SU-DHL-6 (cell line): ENCODE measurements at regions not wholly inside any gene's neighbourhood (a gene's known extent, or its start where the extent isn't known, plus 50 kb on each side); places are given as distances from the start of the nearest gene placed in this dataset.

Source experiments
- H2AFZ ChIP-seq: fragments of 200-600 bp; sonication (generic); 2 replicates; pipeline ENCODE4 v1.6.1; 2014; ENCODE audit warnings: low read depth, mild to moderate bottlenecking, moderate library complexity, mixed read lengths, antibody characterized with exemption, low read length; ENCODE audit not compliant: severe bottlenecking
- H3F3A ChIP-seq: fragments of 200-600 bp; shearing (Covaris generic); 2 replicates; pipeline ENCODE4 v1.6.0; 2016; ENCODE audit warnings: antibody characterized with exemption, mild to moderate bottlenecking; ENCODE audit not compliant: insufficient read depth
- H3K27ac ChIP-seq: fragments of 200-600 bp; sonication (generic); 2 replicates; pipeline ENCODE4 v1.5.1; 2016; ENCODE audit warnings: low read depth, mild to moderate bottlenecking, low read length, moderate library complexity, mixed read lengths
- H3K27me3 ChIP-seq: fragments of 200-600 bp; sonication (generic), shearing (Covaris generic); 2 replicates; pipeline ENCODE4 v1.6.0; 2014; ENCODE audit warnings: mild to moderate bottlenecking, low read length
- H3K36me3 ChIP-seq: fragments of 200-600 bp; sonication (generic); 2 replicates; pipeline ENCODE4 v1.6.1; 2014; ENCODE audit warnings: mild to moderate bottlenecking, low read length, mixed read lengths
- H3K4me2 ChIP-seq: fragments of 300-600, 200-600 bp; shearing (Covaris generic), sonication (generic); 2 replicates; pipeline ENCODE4 v1.6.0; 2014; ENCODE audit warnings: low read length, low read depth, mild to moderate bottlenecking; ENCODE audit not compliant: poor library complexity, severe bottlenecking
- H3K4me3 ChIP-seq: fragments of 200-600 bp; sonication (generic); 2 replicates; pipeline ENCODE4 v1.5.1; 2014; ENCODE audit warnings: antibody characterized with exemption, low read length, mild to moderate bottlenecking, mixed read lengths; ENCODE audit not compliant: insufficient read depth, poor library complexity, severe bottlenecking
- H3K79me2 ChIP-seq: fragments of 200-600 bp; sonication (generic); 2 replicates; pipeline ENCODE4 v1.6.1; 2014; ENCODE audit warnings: mild to moderate bottlenecking, low read length, moderate library complexity; ENCODE audit not compliant: insufficient read depth
- H3K9ac ChIP-seq: fragments of 200-600 bp; sonication (generic); 2 replicates; pipeline ENCODE4 v1.7.0; 2014; ENCODE audit warnings: mild to moderate bottlenecking, low read length
- H3K9me2 ChIP-seq: fragments of 200-600 bp; sonication (generic); replicated peaks from 2 replicates; pipeline ENCODE4 v1.6.1; 2014; ENCODE audit warnings: low read length; ENCODE audit not compliant: insufficient read depth
- H3K9me3 ChIP-seq: fragments of 200-600 bp; sonication (generic); 2 replicates; pipeline ENCODE4 v1.6.1; 2014; ENCODE audit warnings: low read length, mixed read lengths; ENCODE audit not compliant: insufficient read depth
- H4K20me1 ChIP-seq: fragments of 200-600 bp; sonication (generic); 2 replicates; pipeline ENCODE4 v1.6.1; 2014; ENCODE audit warnings: low read depth, mild to moderate bottlenecking, antibody characterized with exemption, low read length, moderate library complexity, mixed read lengths
- EZH2phosphoT487 ChIP-seq: fragments of 200-600 bp; sonication (generic), shearing (Covaris generic); conservative IDR thresholded peaks from 2 replicates; pipeline ENCODE4 v1.6.1; 2018; ENCODE audit warnings: mild to moderate bottlenecking, antibody characterized with exemption, low read length, moderate library complexity, mixed read lengths
- TF ChIP-seq, protein P1 (sequence below): fragments of 200-600 bp; sonication (generic); IDR thresholded peaks from one replicate; pipeline ENCODE4 v1.5.1; 2017; ENCODE audit warnings: antibody characterized with exemption, mild to moderate bottlenecking, low read length, moderate library complexity; ENCODE audit not compliant: insufficient read depth, poor library complexity, severe bottlenecking

GRCh38 chr18:78473563-78473962, 506.1 kb upstream of the SALL3 start:
- no peaks in the 10 kb centered on the region for H3F3A ChIP-seq
- H3K4me3 ChIP-seq: no peak overlapping the region
- H3K27me3 ChIP-seq: no peaks in the 10 kb centered on the region
- H3K36me3 ChIP-seq: no peaks in the 10 kb centered on the region
- H3K27ac ChIP-seq: no peak overlapping the region
- no peak overlapping the region for H2AFZ ChIP-seq
- H3K9me3 ChIP-seq: no peaks in the 10 kb centered on the region
- H3K9ac ChIP-seq: no peak overlapping the region
- H3K4me2 ChIP-seq: no peak overlapping the region
- H4K20me1 ChIP-seq: no peaks in the 10 kb centered on the region
- TF ChIP-seq, protein P1, sequence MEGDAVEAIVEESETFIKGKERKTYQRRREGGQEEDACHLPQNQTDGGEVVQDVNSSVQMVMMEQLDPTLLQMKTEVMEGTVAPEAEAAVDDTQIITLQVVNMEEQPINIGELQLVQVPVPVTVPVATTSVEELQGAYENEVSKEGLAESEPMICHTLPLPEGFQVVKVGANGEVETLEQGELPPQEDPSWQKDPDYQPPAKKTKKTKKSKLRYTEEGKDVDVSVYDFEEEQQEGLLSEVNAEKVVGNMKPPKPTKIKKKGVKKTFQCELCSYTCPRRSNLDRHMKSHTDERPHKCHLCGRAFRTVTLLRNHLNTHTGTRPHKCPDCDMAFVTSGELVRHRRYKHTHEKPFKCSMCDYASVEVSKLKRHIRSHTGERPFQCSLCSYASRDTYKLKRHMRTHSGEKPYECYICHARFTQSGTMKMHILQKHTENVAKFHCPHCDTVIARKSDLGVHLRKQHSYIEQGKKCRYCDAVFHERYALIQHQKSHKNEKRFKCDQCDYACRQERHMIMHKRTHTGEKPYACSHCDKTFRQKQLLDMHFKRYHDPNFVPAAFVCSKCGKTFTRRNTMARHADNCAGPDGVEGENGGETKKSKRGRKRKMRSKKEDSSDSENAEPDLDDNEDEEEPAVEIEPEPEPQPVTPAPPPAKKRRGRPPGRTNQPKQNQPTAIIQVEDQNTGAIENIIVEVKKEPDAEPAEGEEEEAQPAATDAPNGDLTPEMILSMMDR: no peak
- no peaks in the 10 kb centered on the region for H3K79me2 ChIP-seq
- H3K9me2 ChIP-seq: no peaks in the 10 kb centered on the region

DNA sequence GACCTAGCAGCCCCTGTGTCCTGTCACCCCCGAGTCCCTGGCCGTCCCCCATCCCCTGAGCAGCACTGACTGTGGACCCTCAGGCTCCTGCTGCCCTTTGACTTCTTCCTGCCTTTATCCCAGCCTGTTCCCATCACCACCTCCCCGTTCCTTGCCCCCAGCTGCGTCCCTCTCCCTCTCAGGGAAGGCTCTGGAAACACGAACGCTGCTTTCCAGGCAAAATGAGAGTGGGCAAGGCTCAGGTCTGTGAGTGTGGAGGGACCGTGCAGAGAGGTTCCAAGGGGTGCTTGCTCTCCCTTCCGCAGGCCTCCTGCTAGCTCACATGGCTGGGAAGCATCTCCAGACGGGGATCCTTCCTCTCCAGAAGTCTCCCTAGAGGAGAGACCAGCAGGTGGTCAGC, 501.8 kb upstream of the SALL3 start:
- no peak overlapping the region for H3K4me3 ChIP-seq
- no peaks in the 10 kb centered on the region for H3K9me3 ChIP-seq
- H3K9ac ChIP-seq: no peak overlapping the region
- no peaks in the 10 kb centered on the region for H3K9me2 ChIP-seq
- H2AFZ ChIP-seq: no peak overlapping the region
- H3K79me2 ChIP-seq: no peaks in the 10 kb centered on the region
- H4K20me1 ChIP-seq: no peaks in the 10 kb centered on the region
- H3F3A ChIP-seq: no peaks in the 10 kb centered on the region
- H3K36me3 ChIP-seq: no peaks in the 10 kb centered on the region
- no peak overlapping the region for H3K27ac ChIP-seq
- H3K4me2 ChIP-seq: no peak overlapping the region
- no peaks in the 10 kb centered on the region for H3K27me3 ChIP-seq
- no peak for TF ChIP-seq EZH2phosphoT487
- TF ChIP-seq, protein P1: no peak

DNA sequence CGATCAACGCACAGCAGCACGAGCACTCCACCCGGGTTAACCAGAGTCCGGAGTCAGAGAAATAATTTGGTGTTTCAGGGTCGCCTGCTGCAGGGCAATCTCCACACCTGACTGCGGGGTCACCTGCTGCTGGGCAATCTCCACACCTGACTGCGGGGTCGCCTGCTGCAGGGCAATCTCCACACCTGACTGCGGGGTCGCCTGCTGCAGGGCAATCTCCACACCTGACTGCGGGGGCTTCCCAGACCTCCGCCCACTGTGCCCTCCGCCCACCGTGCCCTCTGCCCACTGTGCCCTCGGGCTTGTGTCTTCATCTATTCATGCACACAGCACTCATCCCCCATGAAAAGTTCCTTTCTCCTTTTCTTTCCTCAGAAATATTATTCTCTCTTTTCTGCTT, 500.2 kb upstream of the SALL3 start:
- H3K4me2 ChIP-seq: no peak overlapping the region
- H3K9me3 ChIP-seq: no peaks in the 10 kb centered on the region
- H3K27ac ChIP-seq: no peak overlapping the region
- no peak overlapping the region for H2AFZ ChIP-seq
- no peak overlapping the region for H3K9ac ChIP-seq
- no peaks in the 10 kb centered on the region for H3K36me3 ChIP-seq
- no peaks in the 10 kb centered on the region for H3K9me2 ChIP-seq
- H3K27me3 ChIP-seq: no peaks in the 10 kb centered on the region
- no peaks in the 10 kb centered on the region for H4K20me1 ChIP-seq
- no peaks in the 10 kb centered on the region for H3K79me2 ChIP-seq
- no peak overlapping the region for H3K4me3 ChIP-seq
- H3F3A ChIP-seq: no peaks in the 10 kb centered on the region
- TF ChIP-seq, protein P1: no peak
- no peak for TF ChIP-seq EZH2phosphoT487
